GM19438 (cell line): ENCODE measurements at regions not wholly inside any gene's neighbourhood (a gene's known extent, or its start where the extent isn't known, plus 50 kb on each side); places are given as distances from the start of the nearest gene placed in this dataset.
A peak's percentile ranks its signal among the peaks of the same experiment; 100 is the strongest.
"Not testable (repeated sequence)": the region's sequence is repeated elsewhere in the genome, so short reads cannot be mapped to it uniquely, and the experiment has no call there.

Experiments
- ATAC-seq: cut with Tn5 transposase; IDR thresholded peaks from one replicate; pipeline ENCODE4 v1.9.1; 2021; ENCODE audit warnings: low read depth; ENCODE audit not compliant: unreplicated experiment

- ATAC-seq: not testable (repeated sequence)
Observed at GRCh38 chr3:195669310-195669709, 51.5 kb upstream of the MUC20 start.

- not testable (repeated sequence) for ATAC-seq
Observed at GRCh38 chr3:195668131-195668766, 52.5 kb upstream of the MUC20 start.

- ATAC-seq: not testable (repeated sequence)
Observed at GRCh38 chr3:195665311-195665710, 55.5 kb upstream of the MUC20 start.

GRCh38 chr3:195664131-195664530 is 56.6 kb upstream of the MUC20 start:
- not testable (repeated sequence) for ATAC-seq

- ATAC-seq: not testable (repeated sequence)
Observed at GRCh38 chr3:195659136-195659533, 61.6 kb upstream of the MUC20 start.

GRCh38 chr3:195658381-195659135 is 62.2 kb upstream of the MUC20 start:
- ATAC-seq: peak; percentile 55

- ATAC-seq: peak; percentile 73
Observed at GRCh38 chr3:195657475-195658372, 63.1 kb upstream of the MUC20 start.

GRCh38 chr3:195656091-195656490 is 64.7 kb upstream of the MUC20 start:
- not testable (repeated sequence) for ATAC-seq

GRCh38 chr3:195654746-195655145 is 66.0 kb upstream of the MUC20 start:
- ATAC-seq: not testable (repeated sequence)

- ATAC-seq: not testable (repeated sequence)
Observed at GRCh38 chr3:195654138-195654537, 66.6 kb upstream of the MUC20 start.

GRCh38 chr3:195653641-195654040 is 67.1 kb upstream of the MUC20 start:
- not testable (repeated sequence) for ATAC-seq

GRCh38 chr3:195647912-195648702 is 64.4 kb upstream of the APOD start:
- ATAC-seq: not testable (repeated sequence)

- not testable (repeated sequence) for ATAC-seq
Observed at GRCh38 chr3:195645872-195646271, 62.1 kb upstream of the APOD start.

- not testable (repeated sequence) for ATAC-seq
Observed at GRCh38 chr3:195643245-195643644, 59.5 kb upstream of the APOD start.

GRCh38 chr3:195642311-195642710 is 58.6 kb upstream of the APOD start:
- not testable (repeated sequence) for ATAC-seq

GRCh38 chr3:195638456-195638855 is 54.7 kb upstream of the APOD start:
- ATAC-seq: not testable (repeated sequence)

GRCh38 chr3:195637473-195638233 is 53.9 kb upstream of the APOD start:
- not testable (repeated sequence) for ATAC-seq

GRCh38 chr3:195637011-195637410 is 53.3 kb upstream of the APOD start:
- ATAC-seq: not testable (repeated sequence)
